Breast epithelium (tissue), 3 donors: ENCODE measurements at regions not wholly inside any gene's neighbourhood (a gene's known extent, or its start where the extent isn't known, plus 50 kb on each side); places are given as distances from the start of the nearest gene placed in this dataset.

Experiments used
- CTCF ChIP-seq, 3 donors: fragments of 450-650 bp; IDR thresholded peaks; one replicate each; pipeline ENCODE4 v1.5.1; 2016 to 2017; ENCODE audit warnings: antibody characterized with exemption in 3 of 3, mild to moderate bottlenecking in 3 of 3, moderate library complexity in 3 of 3
- POLR2AphosphoS5 ChIP-seq, 3 donors: sonication (generic); formaldehyde crosslinking; IDR thresholded peaks; one replicate each; pipeline ENCODE4 v1.6.1; 2017; ENCODE audit warnings: antibody characterized with exemption in 3 of 3

GRCh38 chrX:129071390-129071789, 451.9 kb downstream of the SMARCA1 start:
- TF ChIP-seq CTCF (IDR thresholded peaks at IDR 0.05) (no peak), POLR2AphosphoS5 (IDR thresholded peaks at IDR 0.05) (no peak)
